Dendritic cell treated with granulocyte-macrophage colony-stimulating factor and Interleukin-4, amounts not matched to agents 40 ng/mL and 50 ng/mL, for 4 days (primary cell): ENCODE measurements at regions not wholly inside any gene's neighbourhood (a gene's known extent, or its start where the extent isn't known, plus 50 kb on each side); places are given as distances from the start of the nearest gene placed in this dataset.

Experiments used
- H3K27ac Mint-ChIP-seq: one replicate; pipeline ENCODE4 v1.8.0; 2022; ENCODE audit warnings: mild to moderate bottlenecking, mixed read lengths
- H3K27me3 Mint-ChIP-seq: one replicate; pipeline ENCODE4 v1.8.0; 2022; ENCODE audit warnings: mild to moderate bottlenecking, mixed read lengths
- H3K36me3 Mint-ChIP-seq: one replicate; pipeline ENCODE4 v1.8.0; 2022; ENCODE audit warnings: low read depth, mixed read lengths
- H3K4me1 Mint-ChIP-seq: one replicate; pipeline ENCODE4 v1.8.0; 2022; ENCODE audit warnings: low read depth, mixed read lengths
- H3K4me3 Mint-ChIP-seq: one replicate; pipeline ENCODE4 v1.8.0; 2022; ENCODE audit warnings: mild to moderate bottlenecking, moderate library complexity, mixed read lengths
- H3K9me3 Mint-ChIP-seq: one replicate; pipeline ENCODE4 v1.8.0; 2022; ENCODE audit warnings: mixed read lengths
- intact Hi-C: fragments of 100-400 bp; cut with micrococcal nuclease; formaldehyde crosslinking; loops from one replicate; pipeline ENCODE4 v1.15.0; 2022

DNA sequence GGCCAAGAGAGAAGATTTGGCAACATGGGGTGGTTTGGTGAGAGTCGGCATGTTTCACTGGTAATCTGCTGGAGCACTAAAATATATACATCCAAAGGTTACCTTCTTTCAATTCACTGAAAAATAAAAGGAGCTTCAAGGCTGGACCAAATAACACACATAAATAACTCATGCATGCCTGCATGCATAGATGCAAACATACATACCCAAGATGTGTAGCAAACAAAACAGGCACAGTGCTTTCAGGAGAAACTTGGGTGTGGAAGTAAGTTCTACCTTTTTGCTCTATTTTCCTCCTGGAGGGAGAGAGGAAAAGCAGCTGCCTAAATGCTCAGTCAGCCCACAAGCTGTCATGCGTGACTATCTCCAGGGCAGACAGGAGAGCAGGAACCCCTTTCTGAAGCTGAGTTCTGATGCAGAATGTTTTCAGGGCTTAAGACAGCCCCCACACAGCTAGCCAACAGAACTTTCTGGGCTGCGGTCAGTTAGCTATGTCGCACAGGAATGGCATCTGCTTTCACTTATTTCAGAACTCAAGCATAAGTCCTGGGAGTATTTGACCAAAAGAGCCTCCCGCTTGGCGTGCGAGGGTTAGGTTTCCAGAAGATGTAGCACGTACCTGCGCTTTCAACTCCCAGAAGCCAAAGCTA, 166.2 kb downstream of the TOMM20 start:
- Mint-ChIP-seq H3K4me1 (peaks cover 91% of the 10 kb centered on the region), H3K27ac (peak overlapping the region; percentile 98), H3K27me3 (no peaks in the 10 kb centered on the region), H3K4me3 (peak overlapping the region; percentile 52), H3K36me3 (peaks cover 27% of the 10 kb centered on the region), H3K9me3 (no peaks in the 10 kb centered on the region)
- intact Hi-C loops: loop anchor here (2.0 to 5.0 kb wide), 2 partner anchors 14 to 235 kb away; no protein-coding TSS in a partner anchor

GRCh38 chr1:234961456-234962339, 166.9 kb downstream of the TOMM20 start:
- H3K9me3 Mint-ChIP-seq: no peaks in the 10 kb centered on the region
- H3K27ac Mint-ChIP-seq: peak overlapping the region; percentile 98
- intact Hi-C loops: loop anchor here (2.0 to 5.0 kb wide), 2 partner anchors 15 to 234 kb away; no protein-coding TSS in a partner anchor
- peaks cover 96% of the 10 kb centered on the region for H3K4me1 Mint-ChIP-seq
- H3K36me3 Mint-ChIP-seq: peaks cover 32% of the 10 kb centered on the region
- H3K4me3 Mint-ChIP-seq: peak overlapping the region; percentile 52
- H3K27me3 Mint-ChIP-seq: no peaks in the 10 kb centered on the region

- Mint-ChIP-seq H3K9me3 (no peaks in the 10 kb centered on the region), H3K27ac (peak overlapping the region; percentile 98), H3K36me3 (peaks cover 32% of the 10 kb centered on the region), H3K4me1 (peaks cover 88% of the 10 kb centered on the region), H3K4me3 (peak overlapping the region; percentile 56), H3K27me3 (no peaks in the 10 kb centered on the region)
- intact Hi-C loops: loop anchor here (5.0 kb wide), 1 partner anchor 234 kb away; no protein-coding TSS in a partner anchor
Measured at GRCh38 chr1:234960722-234961455, 167.7 kb downstream of the TOMM20 start.

- intact Hi-C loops: loop anchor here (5.0 kb wide), 1 partner anchor 347 kb away; the partner anchor contains the start of gene IRF2BP2
- H3K4me3 Mint-ChIP-seq: peak overlapping the region; percentile 24
- H3K9me3 Mint-ChIP-seq: no peaks in the 10 kb centered on the region
- H3K27ac Mint-ChIP-seq: peak overlapping the region; percentile 98
- peaks cover 89% of the 10 kb centered on the region for H3K4me1 Mint-ChIP-seq
- H3K27me3 Mint-ChIP-seq: no peaks in the 10 kb centered on the region
- H3K36me3 Mint-ChIP-seq: peaks cover 20% of the 10 kb centered on the region
Measured at GRCh38 chr1:234958706-234959657, 169.7 kb downstream of the TOMM20 start.

DNA sequence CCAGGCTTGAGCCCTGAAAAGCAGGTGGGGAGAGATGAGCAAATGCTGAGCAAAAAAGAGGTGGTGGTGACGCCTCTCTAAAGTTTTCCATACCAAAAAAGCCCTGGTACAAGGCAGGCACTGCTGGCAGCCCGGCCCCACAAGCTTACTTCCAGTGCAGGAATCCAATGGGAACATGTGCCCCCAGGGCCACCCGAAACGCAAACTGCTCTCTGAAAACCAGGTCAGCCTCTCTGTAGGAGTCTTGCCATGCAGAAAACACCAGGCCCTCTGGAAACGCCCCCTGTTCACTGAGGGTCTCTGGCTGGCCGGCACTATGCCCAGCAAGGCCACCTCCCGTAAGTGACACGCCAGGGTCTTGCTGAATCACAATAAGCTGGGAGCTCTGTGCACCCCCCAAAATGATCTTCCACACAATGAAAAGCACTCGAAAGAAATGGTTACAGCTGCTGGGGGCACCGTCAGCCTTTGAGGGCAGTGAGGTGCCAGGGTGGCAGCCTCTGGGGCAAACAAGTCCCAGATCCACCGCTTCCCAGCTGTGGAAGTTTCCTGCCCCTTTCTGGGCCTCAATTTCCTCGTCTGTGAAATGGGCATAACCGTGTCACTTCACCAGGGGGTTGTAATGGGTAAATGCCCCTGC, 170.5 kb downstream of the TOMM20 start:
- intact Hi-C loops: loop anchor here (5.0 kb wide), 1 partner anchor 346 kb away; the partner anchor contains the start of gene IRF2BP2
- Mint-ChIP-seq H3K27me3 (no peaks in the 10 kb centered on the region), H3K4me1 (peaks cover 89% of the 10 kb centered on the region), H3K9me3 (no peaks in the 10 kb centered on the region), H3K27ac (peak overlapping the region; percentile 98), H3K4me3 (no peak overlapping the region), H3K36me3 (peaks cover 20% of the 10 kb centered on the region)

DNA sequence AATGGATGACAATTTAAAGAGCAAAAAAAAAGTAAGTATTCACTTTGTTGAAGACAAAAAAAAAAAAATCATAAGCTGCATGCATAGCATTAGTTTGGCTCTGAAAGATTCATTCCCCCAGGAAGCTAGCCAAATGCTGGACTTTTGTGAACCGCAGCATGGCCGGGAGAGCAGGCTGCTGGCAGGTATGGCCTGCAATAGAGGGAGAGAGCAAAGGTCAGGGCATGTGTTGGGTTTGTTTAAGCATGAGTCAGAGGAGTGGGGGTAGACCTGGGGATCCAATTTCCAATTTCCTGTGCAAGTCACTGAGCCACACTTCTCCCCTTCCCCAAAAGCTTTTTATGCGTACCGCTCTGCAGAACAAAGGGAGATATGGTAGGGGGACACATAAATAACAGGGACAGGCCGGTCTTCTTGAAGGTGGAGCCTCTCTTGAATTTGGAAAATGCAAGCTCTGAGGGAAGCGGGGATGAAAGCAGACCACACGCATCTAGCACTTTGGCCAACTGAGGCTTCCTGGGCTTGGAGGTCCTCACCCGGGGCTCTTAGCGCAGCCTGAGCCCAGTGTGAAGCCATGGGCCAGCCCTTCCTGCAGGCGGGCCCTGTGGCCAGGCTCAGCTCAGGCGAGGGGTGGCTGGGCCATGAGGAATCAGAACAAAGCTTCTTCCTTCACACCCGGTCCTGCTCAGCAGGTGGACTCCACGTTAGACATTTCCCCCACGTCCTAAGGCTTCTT, 171.1 kb downstream of the TOMM20 start:
- Mint-ChIP-seq H3K4me3 (no peak overlapping the region), H3K36me3 (peaks cover 20% of the 10 kb centered on the region), H3K27me3 (no peaks in the 10 kb centered on the region), H3K27ac (peak overlapping the region; percentile 98), H3K9me3 (no peaks in the 10 kb centered on the region), H3K4me1 (peaks cover 91% of the 10 kb centered on the region)
- intact Hi-C loops: loop anchor here (5.0 kb wide), 1 partner anchor 345 kb away; the partner anchor contains the start of gene IRF2BP2

DNA sequence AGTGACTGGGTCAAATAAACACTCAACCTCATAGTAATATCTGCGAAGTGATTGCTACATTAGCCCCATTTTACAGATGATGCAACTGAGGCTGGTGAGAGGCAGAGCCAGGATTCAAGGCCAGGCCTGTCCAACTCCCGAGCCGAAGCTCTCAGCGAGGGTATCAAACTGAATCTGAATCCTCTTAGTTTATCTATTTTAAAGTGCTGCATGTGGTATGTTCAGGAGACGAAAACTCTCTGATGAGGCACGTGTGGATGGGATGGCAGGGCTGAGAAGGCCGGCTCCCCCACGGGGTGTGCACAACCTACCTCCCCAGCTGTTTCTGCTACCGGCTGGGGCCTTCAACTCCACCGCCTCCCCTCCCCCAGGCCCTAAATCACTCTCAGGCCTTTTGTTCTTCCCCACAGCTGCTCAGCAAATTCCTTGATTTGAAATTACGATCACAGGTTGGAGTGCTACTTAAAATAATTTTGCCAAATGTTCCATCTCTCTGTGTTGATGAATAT, 171.8 kb downstream of the TOMM20 start:
- Mint-ChIP-seq H3K4me1 (peaks cover 90% of the 10 kb centered on the region), H3K9me3 (no peaks in the 10 kb centered on the region), H3K4me3 (no peak overlapping the region), H3K27ac (peak overlapping the region; percentile 98), H3K36me3 (peaks cover 20% of the 10 kb centered on the region), H3K27me3 (no peaks in the 10 kb centered on the region)
- intact Hi-C loops: loop anchor here (5.0 kb wide), 1 partner anchor 345 kb away; the partner anchor contains the start of gene IRF2BP2

- Mint-ChIP-seq H3K9me3 (no peaks in the 10 kb centered on the region), H3K27me3 (no peaks in the 10 kb centered on the region), H3K4me3 (peak overlapping the region; percentile 61), H3K4me1 (peaks cover 77% of the 10 kb centered on the region), H3K27ac (peak overlapping the region; percentile 98), H3K36me3 (peaks cover 14% of the 10 kb centered on the region)
- intact Hi-C loops: loop anchor here (2.0 to 5.0 kb wide), 3 partner anchors 28 to 343 kb away; partner anchors contain the start of gene IRF2BP2
Measured at GRCh38 chr1:234955107-234955731, 173.4 kb downstream of the TOMM20 start.

DNA sequence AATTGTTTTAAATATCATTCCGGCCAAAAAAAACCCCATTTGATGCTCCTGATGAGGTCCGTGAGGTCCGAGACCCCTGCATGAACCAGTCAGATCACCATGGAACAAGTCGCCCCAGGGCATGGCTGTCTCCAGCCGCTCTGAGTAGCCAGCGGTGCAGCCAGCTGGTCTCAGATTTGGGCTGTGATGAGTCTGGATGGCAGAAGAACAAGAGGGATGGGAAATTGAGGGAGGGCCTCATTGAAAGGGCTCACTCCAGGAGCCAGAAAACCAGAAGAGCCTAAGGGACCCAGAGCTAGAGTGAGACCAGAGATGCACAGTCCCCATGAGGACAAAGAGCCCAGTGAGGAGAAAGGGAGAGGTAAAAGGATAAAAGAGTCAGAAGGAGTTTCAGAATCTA, 174.0 kb downstream of the TOMM20 start:
- peaks cover 71% of the 10 kb centered on the region for H3K4me1 Mint-ChIP-seq
- intact Hi-C loops: loop anchor here (2.0 to 5.0 kb wide), 3 partner anchors 28 to 342 kb away; partner anchors contain the start of gene IRF2BP2
- H3K27ac Mint-ChIP-seq: peak overlapping the region; percentile 98
- H3K27me3 Mint-ChIP-seq: no peaks in the 10 kb centered on the region
- peak overlapping the region; percentile 54 for H3K4me3 Mint-ChIP-seq
- peaks cover 17% of the 10 kb centered on the region for H3K36me3 Mint-ChIP-seq
- peaks cover 2% of the 10 kb centered on the region for H3K9me3 Mint-ChIP-seq

DNA sequence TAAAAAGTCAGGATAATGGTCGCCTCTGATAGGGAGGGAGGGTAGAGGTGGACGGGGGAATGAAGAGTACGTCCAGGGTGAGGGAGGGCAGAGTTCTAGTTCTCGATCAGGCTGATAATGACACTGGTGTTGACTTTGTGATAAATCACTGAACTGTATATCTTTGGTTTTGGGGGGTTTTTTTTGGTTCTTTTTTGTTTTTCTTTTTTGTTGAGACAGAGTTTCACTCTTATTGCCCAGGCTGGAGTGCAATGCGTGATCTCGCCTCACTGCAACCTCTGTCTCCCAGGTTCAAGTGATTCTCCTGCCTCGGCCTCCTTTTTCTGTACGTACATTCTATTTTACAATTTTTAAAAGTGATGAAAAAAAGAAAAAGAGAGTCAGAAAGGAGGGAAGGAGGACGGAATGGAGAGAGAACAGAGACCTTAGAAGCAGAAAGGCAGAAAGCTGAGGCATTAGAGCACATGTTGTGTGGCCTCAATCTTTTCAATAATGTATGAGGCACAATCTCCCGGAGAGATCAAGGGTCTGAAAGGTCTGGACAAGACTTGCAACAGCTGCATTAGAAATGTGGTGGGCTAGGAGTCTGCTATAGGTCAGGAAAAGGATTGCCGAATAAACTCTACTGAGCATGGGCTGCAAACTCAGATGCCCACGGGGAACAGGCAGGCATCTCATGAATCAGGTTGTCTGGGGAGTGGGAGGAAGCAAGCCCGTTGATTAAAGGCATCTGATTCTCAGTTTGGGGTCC, 174.8 kb downstream of the TOMM20 start:
- Mint-ChIP-seq H3K27ac (peak overlapping the region; percentile 98), H3K9me3 (peaks cover 10% of the 10 kb centered on the region), H3K4me1 (peaks cover 63% of the 10 kb centered on the region), H3K4me3 (no peak overlapping the region), H3K36me3 (peaks cover 20% of the 10 kb centered on the region), H3K27me3 (no peaks in the 10 kb centered on the region)
- intact Hi-C loops: loop anchor here (2.0 kb wide), 2 partner anchors 27 to 103 kb away; no protein-coding TSS in a partner anchor

- Mint-ChIP-seq H3K9me3 (peaks cover 10% of the 10 kb centered on the region), H3K27ac (peak overlapping the region; percentile 52), H3K27me3 (no peaks in the 10 kb centered on the region), H3K36me3 (peaks cover 11% of the 10 kb centered on the region), H3K4me1 (peaks cover 51% of the 10 kb centered on the region), H3K4me3 (no peak overlapping the region)
- intact Hi-C loops: no loop called here
Measured at GRCh38 chr1:234950598-234950997, 178.0 kb downstream of the TOMM20 start.
